ENCODE measurements at regions not wholly inside any gene's neighbourhood (a gene's known extent, or its start where the extent isn't known, plus 50 kb on each side); places are given as distances from the start of the nearest gene placed in this dataset.

DNA sequence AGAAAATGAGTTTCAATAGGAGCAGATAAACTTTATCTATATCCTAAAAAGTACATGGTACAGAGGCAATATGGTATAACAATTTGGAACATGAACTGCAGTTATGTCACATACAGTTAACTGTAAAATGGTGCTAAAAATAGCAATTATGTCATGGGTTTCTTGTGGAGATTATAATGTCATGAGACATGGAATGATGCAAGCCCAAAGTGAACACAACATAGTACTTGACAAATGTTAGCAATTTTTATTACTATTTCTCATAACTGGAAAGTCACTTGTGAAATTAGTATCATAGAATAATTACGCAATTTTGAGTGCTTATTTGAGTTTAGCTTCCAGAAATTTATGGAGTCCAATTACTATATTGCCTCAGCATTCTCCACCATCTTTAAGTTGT, 1263.4 kb downstream of the DSC3 start:
- no peak for TF ChIP-seq CTCF (IDR thresholded peaks at IDR 0.05)

DNA sequence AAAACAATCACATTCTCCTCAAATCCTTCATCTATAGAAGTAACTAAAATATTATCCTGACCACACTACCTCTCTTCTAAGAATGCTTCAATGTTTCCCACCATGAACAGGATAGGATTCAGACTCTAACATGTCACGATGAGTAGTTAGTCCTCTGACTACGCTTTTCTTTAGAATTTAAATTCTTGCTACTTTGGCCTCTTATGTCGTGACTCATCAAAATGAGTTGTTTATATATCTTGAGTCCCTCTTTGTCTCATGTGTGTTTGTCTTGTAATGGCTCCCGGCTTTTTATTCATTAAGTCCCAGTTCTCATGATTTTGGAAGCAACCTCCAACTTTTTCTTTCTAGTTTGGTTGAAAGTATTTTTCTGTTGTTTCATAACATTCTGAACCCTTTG, 1289.2 kb downstream of the DSC3 start:
- no peak for TF ChIP-seq CTCF (IDR thresholded peaks at IDR 0.05)

GRCh38 chr18:29749704-29750103, 1292.8 kb downstream of the DSC3 start:
- TF ChIP-seq CTCF (IDR thresholded peaks at IDR 0.05), result no peak

DNA sequence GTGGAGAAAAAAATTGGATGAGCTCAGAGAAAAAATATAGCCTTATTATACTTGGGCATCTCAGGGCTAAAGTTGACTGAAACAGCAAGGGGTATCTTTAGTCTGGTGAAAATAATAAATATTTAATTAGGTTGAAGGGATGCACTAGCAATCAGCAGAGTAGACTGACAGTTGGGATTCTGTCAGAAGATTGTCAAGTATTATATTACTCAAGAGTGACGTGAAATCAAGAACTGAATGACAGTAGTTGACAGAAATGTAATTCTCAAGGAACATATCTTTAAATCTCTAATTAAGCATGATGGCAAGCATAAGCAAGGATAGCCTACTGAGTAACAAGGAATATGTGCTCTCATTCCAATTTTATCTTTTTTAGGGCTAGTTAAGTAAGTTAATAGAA, 1301.1 kb downstream of the DSC3 start:
- no peak for TF ChIP-seq CTCF (IDR thresholded peaks at IDR 0.05)

DNA sequence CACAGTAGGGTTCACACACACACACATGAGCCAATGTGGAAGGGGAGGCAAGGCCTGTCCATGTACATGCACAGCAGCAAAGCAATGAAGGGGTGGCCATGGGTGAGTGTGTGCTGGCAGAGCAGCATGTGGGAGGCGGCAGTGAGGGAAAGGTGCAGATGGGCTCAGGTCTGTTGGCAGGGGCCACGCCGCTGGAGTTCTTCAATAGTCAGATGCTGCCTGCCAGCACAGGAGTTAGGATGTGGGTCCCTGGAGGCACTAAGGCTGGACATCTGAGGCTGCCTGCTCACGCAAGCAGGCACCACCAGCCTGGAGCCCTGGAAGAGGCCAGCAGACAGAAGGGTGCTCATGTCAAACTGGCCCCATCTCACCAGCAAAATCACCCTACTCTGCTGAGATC, 1304.9 kb downstream of the DSC3 start:
- TF ChIP-seq CTCF (IDR thresholded peaks at IDR 0.05), result no peak

DNA sequence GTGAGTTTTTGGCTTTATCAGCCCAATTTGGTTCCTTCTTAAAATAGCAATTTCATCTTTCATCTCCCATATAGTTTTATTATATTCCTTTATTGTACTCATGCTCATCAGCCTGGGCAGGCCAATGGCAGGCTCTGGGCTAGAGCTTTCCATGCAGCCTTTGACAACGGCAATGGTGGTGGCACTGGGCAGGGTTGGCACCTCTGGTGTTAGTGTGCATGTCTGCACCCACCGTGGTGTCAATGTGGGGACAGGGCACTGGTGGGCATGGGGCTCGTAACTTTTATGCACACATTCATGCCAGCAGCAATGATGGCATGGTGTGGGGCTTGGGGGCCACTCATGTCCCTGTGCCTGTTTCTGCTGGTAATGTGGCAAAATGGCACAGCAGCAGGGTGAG, 1305.4 kb downstream of the DSC3 start:
- no peak for TF ChIP-seq CTCF (IDR thresholded peaks at IDR 0.05)

DNA sequence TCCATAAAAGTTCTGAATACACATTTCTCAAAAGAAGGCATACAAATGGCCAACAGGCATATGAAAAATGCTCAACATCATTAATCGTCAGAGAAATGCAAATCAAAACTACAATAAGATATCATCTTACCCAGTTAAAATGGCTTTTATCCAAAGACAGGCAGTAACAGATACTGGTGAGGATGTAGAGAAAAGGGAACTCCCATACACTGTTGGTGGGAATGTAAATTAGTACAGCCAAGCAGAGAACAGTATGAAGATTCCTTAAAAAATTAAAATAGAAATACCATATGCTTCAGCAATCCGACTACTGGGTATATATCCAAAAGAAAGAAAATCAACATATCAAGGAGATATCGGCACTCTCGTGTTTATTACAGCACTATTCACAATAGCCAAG, 1312.5 kb downstream of the DSC3 start:
- TF ChIP-seq CTCF (IDR thresholded peaks at IDR 0.05), result no peak

DNA sequence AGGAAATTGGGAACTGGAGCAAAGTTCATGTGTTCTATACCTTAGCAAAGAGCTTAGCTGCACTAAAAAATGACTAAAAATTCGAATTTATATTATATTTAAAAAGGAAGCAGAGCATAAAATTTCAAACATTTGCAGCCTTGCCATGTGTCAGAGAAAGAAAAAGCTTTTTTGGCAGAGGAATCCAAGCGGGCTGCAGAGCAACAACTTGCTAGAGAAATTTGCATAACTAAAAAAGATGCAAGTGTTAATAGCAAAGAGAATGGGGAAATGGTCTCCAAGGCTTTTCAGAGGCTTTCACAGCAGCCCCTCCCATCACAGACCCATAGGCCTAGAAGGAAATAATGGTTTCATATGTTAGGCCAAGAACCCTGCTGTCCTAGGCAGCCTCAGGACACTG, 1315.9 kb downstream of the DSC3 start:
- no peak for TF ChIP-seq CTCF (IDR thresholded peaks at IDR 0.05)
